ENCODE measurements at regions not wholly inside any gene's neighbourhood (a gene's known extent, or its start where the extent isn't known, plus 50 kb on each side); places are given as distances from the start of the nearest gene placed in this dataset.

DNA sequence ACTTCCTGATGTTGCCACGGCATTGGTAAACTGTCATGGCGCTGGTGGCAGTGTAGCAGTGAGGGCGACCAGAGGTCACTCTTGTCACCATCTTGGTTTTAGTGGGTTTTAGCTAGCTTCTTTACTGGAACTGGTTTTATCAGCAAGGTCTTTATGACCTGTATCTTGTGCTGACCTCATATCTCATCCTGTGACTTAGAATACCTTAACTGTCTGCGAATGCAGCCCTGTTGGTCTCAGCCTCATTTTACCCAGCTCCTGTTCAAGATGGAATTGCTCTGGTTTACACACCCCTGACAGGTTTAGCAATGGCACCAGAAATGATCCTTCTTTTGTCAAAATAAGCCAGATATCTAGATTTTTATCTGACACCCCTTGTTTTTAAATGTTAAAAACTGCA, 85.3 kb downstream of the ARL4A start:
- H3K4me3 ChIP-seq (ENCODE audit: low read depth, low read length): no peak overlapping the region
- TF ChIP-seq, protein P1, sequence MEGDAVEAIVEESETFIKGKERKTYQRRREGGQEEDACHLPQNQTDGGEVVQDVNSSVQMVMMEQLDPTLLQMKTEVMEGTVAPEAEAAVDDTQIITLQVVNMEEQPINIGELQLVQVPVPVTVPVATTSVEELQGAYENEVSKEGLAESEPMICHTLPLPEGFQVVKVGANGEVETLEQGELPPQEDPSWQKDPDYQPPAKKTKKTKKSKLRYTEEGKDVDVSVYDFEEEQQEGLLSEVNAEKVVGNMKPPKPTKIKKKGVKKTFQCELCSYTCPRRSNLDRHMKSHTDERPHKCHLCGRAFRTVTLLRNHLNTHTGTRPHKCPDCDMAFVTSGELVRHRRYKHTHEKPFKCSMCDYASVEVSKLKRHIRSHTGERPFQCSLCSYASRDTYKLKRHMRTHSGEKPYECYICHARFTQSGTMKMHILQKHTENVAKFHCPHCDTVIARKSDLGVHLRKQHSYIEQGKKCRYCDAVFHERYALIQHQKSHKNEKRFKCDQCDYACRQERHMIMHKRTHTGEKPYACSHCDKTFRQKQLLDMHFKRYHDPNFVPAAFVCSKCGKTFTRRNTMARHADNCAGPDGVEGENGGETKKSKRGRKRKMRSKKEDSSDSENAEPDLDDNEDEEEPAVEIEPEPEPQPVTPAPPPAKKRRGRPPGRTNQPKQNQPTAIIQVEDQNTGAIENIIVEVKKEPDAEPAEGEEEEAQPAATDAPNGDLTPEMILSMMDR (IDR thresholded peaks at IDR 0.05; ENCODE audit: insufficient read depth, low read length): no peak
- DNase-seq (ENCODE audit: low read depth): no peak

DNA sequence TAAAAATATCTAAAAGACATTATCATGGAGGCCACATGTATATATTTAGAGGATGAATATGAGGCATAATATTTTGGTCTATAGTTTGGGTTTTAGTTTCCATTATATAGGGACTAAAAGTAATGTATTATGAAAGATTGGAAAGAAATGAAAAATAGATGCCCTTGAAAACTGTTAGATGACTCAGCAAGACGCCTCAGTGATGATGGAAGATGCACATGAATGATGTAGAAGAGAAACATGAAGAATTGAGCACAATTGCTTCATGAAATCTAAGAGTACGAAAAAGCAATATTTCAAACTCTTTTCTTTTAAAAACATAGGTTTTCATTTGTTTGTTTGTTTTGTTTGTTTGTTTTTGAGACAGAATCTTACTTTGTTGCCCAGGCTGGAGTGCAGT, 89.8 kb downstream of the ARL4A start:
- H3K4me3 ChIP-seq (ENCODE audit: low read depth, low read length): no peak overlapping the region
- TF ChIP-seq, protein P1 (IDR thresholded peaks at IDR 0.05; ENCODE audit: insufficient read depth, low read length): no peak
- no peak for DNase-seq (ENCODE audit: low read depth)

DNA sequence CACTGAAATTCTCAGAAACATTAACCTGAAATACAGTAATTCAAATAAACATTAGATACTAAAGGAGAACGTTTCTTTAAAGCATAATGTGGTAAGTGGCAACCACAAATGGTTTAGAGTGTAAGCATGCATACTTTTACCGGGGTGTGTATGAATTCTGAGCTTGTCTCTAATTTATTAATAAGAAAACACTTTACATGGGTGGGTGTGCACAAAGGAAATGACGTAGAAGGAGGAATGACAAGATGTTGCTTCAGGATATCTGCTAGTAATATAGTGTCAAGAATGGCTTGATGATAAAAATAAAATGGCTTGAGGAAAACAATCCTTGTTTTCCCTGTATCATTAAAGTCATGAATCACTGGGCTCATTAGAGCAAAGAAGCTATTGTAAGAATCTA, 92.5 kb downstream of the ARL4A start:
- TF ChIP-seq, protein P1 (IDR thresholded peaks at IDR 0.05; ENCODE audit: insufficient read depth, low read length): no peak
- DNase-seq (ENCODE audit: low read depth): no peak
- H3K4me3 ChIP-seq (ENCODE audit: low read depth, low read length): no peak overlapping the region

DNA sequence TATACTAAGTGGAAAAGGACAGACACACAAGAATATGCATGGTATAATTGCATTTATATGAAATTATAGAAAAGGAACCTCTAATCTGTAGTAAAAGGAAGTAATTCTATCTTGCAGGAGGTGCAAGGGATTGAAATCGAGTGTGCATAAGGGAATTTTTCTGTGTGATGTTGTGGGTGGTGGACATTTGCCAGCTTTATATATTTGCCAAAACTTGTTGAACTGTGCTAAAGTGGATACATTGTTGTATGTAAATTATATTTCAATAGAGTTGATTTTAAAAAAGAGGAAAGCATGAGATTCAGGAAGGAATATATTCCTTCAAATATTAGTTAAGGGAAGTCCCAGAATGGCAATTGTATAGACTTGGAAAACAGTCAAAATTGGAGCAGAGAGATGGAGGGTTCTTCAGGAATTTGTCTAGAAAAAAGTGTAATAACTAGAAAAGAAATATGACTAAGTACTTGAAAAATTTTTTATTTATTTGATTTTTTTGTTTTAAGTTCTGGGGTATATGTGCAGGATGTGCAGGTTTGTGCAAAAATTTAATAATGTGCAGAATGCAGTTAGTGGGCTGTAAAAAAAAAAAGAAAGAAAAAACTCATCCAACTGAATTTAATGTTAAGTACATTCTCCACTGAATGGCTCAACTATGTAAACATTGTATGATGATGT, 96.1 kb downstream of the ARL4A start:
- TF ChIP-seq, protein P1 (IDR thresholded peaks at IDR 0.05; ENCODE audit: insufficient read depth, low read length): no peak
- DNase-seq (ENCODE audit: low read depth): peak; percentile 42

DNA sequence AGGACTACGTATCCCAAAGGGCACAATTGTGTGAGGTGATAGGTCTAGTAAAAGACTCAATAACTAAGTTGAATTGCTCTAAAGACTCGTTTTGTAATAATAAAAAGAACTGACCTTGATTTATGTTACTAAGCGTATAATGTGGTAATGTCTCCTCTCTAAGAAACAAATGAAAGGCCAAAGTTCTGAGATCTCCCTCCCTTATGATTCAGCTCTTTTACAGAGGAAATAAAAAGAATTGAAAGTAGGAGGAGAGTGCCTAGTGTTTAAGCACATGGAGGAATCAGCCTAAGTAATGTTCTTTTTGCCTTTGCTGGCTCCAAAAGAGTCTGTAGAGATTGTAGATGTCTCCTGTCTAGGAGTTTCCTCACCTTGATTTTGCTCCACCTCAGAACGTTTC, 98.0 kb downstream of the ARL4A start:
- H3K4me3 ChIP-seq (ENCODE audit: low read depth, low read length): no peak overlapping the region
- no peak for DNase-seq (ENCODE audit: low read depth)
- TF ChIP-seq, protein P1 (IDR thresholded peaks at IDR 0.05; ENCODE audit: insufficient read depth, low read length): no peak

More for the DNA sequence above, 96.1 kb downstream of the ARL4A start:
- no peak overlapping the region for H3K4me3 ChIP-seq (ENCODE audit: low read depth, low read length)

DNA sequence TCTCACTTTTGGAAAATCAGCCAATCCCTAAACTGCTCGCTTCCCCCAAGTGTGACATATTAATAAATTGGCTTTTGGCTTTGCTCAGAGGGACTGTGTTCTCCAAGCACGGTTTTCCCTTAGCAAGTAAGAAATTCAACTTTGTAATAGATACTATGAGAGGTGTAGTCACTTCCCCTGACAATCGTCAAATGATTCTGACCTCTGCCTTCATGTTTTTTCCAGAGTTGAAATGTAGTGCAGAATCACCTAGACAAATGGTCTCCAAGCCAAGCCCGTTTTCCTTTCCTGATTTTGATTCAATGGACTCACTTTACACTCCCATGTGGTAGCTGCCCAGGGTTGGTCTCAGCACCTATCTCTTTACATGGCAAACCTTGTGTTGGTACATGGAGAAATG, 99.1 kb downstream of the ARL4A start:
- no peak overlapping the region for H3K4me3 ChIP-seq (ENCODE audit: low read depth, low read length)
- no peak for DNase-seq (ENCODE audit: low read depth)
- TF ChIP-seq, protein P1 (IDR thresholded peaks at IDR 0.05; ENCODE audit: insufficient read depth, low read length): no peak

DNA sequence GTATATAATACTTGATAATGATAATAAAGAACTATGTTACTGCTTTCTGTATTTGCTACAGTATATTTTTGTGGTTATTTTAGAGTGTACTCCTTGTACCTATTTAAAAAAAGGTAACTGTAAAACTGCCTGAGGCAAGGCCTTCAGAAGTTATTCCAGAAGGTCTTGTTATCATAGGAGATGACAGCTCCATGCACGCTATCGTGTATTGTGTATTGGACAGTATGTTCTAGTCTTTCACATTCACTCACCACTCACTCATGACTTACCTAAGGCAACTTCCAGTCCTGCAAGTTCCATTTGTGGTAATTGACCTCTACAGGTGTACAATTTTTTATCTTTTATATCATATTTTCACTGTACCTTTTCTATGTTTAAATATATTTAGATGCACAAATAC, 100.7 kb downstream of the ARL4A start:
- DNase-seq (ENCODE audit: low read depth): no peak
- TF ChIP-seq, protein P1 (IDR thresholded peaks at IDR 0.05; ENCODE audit: insufficient read depth, low read length): no peak

More for the DNA sequence above, 100.7 kb downstream of the ARL4A start:
- H3K4me3 ChIP-seq (ENCODE audit: low read depth, low read length): no peak overlapping the region
